H1 (cell line): ENCODE measurements at regions not wholly inside any gene's neighbourhood (a gene's known extent, or its start where the extent isn't known, plus 50 kb on each side); places are given as distances from the start of the nearest gene placed in this dataset.

Experiments used
- ASH2L ChIP-seq: fragments of 200-600, 300-600 bp; sonication (generic); IDR thresholded peaks from one replicate; pipeline ENCODE4 v1.7.1; 2017; ENCODE audit warnings: low read length
- PHF8 ChIP-seq: fragments of 200-600 bp; sonication (generic); conservative IDR thresholded peaks from 2 replicates; pipeline ENCODE4 v1.7.1; 2012; ENCODE audit warnings: low read depth, mild to moderate bottlenecking, inconsistent platforms, low read length, moderate library complexity
- RXRA ChIP-seq: IDR thresholded peaks from 2 replicates; pipeline ENCODE4 v1.6.1; 2011; ENCODE audit warnings: low read depth, mild to moderate bottlenecking, low read length, moderate library complexity; ENCODE audit not compliant: insufficient read depth
- SAP30 ChIP-seq: fragments of 300-600 bp; sonication (generic); IDR thresholded peaks from 2 replicates; pipeline ENCODE4 v1.7.1; 2012; ENCODE audit warnings: low read length, moderate library complexity, mild to moderate bottlenecking, inconsistent platforms; ENCODE audit not compliant: insufficient read depth, insufficient replicate concordance
- SP1 ChIP-seq: IDR thresholded peaks from 2 replicates; pipeline ENCODE4 v1.6.1; 2011; ENCODE audit warnings: low read depth, low read length
- TF ChIP-seq, protein P1 (sequence below): IDR thresholded peaks from 2 replicates; pipeline ENCODE4 v1.6.1; 2011; ENCODE audit warnings: low read depth, mild to moderate bottlenecking, low read length; ENCODE audit not compliant: insufficient read depth

DNA sequence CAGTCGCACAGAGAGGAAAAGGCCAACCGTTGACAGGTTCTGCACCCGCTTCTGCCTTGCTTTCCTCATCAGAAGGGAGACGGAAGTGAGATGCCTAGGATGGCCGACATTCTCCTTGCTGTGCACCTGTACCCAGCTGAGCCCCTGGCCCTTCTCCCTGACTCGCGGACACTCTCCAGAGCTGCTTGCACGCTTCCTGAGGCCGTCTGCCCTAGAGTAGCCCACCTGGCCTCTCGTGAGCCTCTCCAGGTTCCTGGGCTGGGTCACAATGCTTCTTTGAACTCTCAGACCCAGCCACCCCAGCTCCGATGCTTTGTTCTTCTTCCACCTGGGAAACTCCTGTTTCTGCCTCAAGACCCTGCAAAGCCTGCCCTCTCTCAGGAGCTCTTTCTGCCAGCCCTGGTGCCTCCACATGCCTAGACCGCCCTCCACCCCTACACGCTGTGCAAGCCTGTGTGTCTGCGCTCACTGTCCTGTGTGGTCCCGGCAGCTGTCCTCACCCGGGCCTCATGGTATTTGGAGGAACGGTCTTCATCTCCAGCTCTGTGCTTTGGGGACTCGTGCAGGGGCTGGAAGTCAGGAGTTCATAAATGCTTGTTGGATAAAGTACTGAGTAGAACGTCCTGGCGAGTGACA, 345.4 kb upstream of the SALL3 start (continued):
- TF ChIP-seq, protein P1, sequence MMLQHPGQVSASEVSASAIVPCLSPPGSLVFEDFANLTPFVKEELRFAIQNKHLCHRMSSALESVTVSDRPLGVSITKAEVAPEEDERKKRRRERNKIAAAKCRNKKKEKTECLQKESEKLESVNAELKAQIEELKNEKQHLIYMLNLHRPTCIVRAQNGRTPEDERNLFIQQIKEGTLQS = no peak
- no peak for TF ChIP-seq SAP30
- no peak for TF ChIP-seq RXRA
- TF ChIP-seq ASH2L = no peak
- TF ChIP-seq PHF8 = no peak
- no peak for TF ChIP-seq SP1
- TF ChIP-seq, all 59 proteins: peak for 0
